K562 (cell line): ENCODE measurements at regions not wholly inside any gene's neighbourhood (a gene's known extent, or its start where the extent isn't known, plus 50 kb on each side); places are given as distances from the start of the nearest gene placed in this dataset.

Experiments
- ATAC-seq: fragments of 200-7000 bp; cut with Tn5 transposase; 3 replicates; pipeline ENCODE4 v1.9.1; 2020; ENCODE audit warnings: moderate library complexity
- BruUV-seq: library from RNA; stranded (reverse); fragments of 400-500 nt; replicated peaks from 2 replicates; lab custom pipeline; 2021; lab: Mats Ljungman, UMichigan
- CTCF ChIA-PET: fragments of 300-600 bp; formaldehyde crosslinking; extraction: SDS; loops from one replicate; lab custom pipeline; 2021; ENCODE audit warnings: low intra/inter-chr PET ratio; lab: Yijun Ruan, JAX
- POLR2A ChIA-PET: fragments of 300-600, 350-650 bp; sonication (Branson Sonifier 250); formaldehyde crosslinking; extraction: SDS; loops from one replicate; lab custom pipeline; 2021; ENCODE audit warnings: antibody characterized with exemption, inconsistent platforms; lab: Yijun Ruan, JAX
- DNase-seq, 4 experiments: peaks; one replicate each; pipeline versions ENCODE4 v3.0.0 to v3.0.0-alpha.2; 2011 to 2018; ENCODE audit warnings: low spot score in 3 of 4, mixed read lengths in 3 of 4; ENCODE audit errors: extremely low read depth in 1 of 4
- FAIRE-seq: peaks from 2 replicates; lab custom pipeline; 2011; peaks lifted over from hg19 to GRCh38; lab: Jason Lieb, UNC
- H2AFZ ChIP-seq: 2 replicates; pipeline ENCODE4 v1.6.0; 2011; ENCODE audit warnings: low read depth, low read length, control low read depth, inconsistent platforms
- H3K27ac ChIP-seq: fragments of 200-600 bp; 3 replicates; pipeline ENCODE4 v1.8.0; 2011; ENCODE audit warnings: low read depth, mild to moderate bottlenecking, control low read depth, inconsistent platforms, low read length, moderate library complexity, mixed read lengths; ENCODE audit errors: extremely low read depth
- H3K27me3 ChIP-seq, 2 experiments: fragments of 300-600 bp in 1 of 2; 2 replicates in 1 of 2; 3 replicates in 1 of 2; pipeline versions ENCODE4 v1.6.0 to v1.8.0; 2011; ENCODE audit warnings: inconsistent platforms in 2 of 2, low read length in 2 of 2, mild to moderate bottlenecking in 1 of 2, mixed read lengths in 1 of 2, moderate library complexity in 1 of 2; ENCODE audit not compliant: control insufficient read depth in 2 of 2, insufficient read depth in 2 of 2
- H3K36me3 ChIP-seq: fragments of 300-600 bp; 3 replicates; pipeline ENCODE4 v1.8.0; 2011; ENCODE audit warnings: mild to moderate bottlenecking, low read length, inconsistent platforms; ENCODE audit not compliant: control insufficient read depth, insufficient read depth
- H3K4me1 ChIP-seq, 2 experiments: fragments of 200-600 bp in 1 of 2; replicated peaks in 1 of 2; 2 replicates in 1 of 2; 3 replicates in 1 of 2; pipeline versions ENCODE4 v1.5.1 to v1.8.0; 2011; ENCODE audit warnings: inconsistent platforms in 2 of 2, low read length in 2 of 2, mild to moderate bottlenecking in 1 of 2, mixed read lengths in 1 of 2, moderate library complexity in 1 of 2; ENCODE audit not compliant: control insufficient read depth in 2 of 2, insufficient read depth in 2 of 2
- H3K4me2 ChIP-seq: 2 replicates; pipeline ENCODE4 v1.6.1; 2011; ENCODE audit warnings: low read length, control low read depth, inconsistent platforms, mixed read lengths; ENCODE audit not compliant: insufficient read depth
- H3K4me3 ChIP-seq: fragments of 200-600 bp; sonication (generic), shearing (Covaris generic); 2 replicates; pipeline ENCODE4 v1.5.1; 2016; ENCODE audit warnings: control low read depth, inconsistent platforms
- H3K79me2 ChIP-seq: fragments of 200-600 bp; 3 replicates; pipeline ENCODE4 v1.8.0; 2011; ENCODE audit warnings: low read length, inconsistent platforms; ENCODE audit not compliant: control insufficient read depth, insufficient read depth
- H3K9ac ChIP-seq, 2 experiments: 2 replicates each; pipeline versions ENCODE4 v1.6.0 to v1.6.1; 2011; ENCODE audit warnings: low read depth in 2 of 2, low read length in 2 of 2, control low read depth in 1 of 2, inconsistent platforms in 1 of 2, mild to moderate bottlenecking in 1 of 2, mixed read lengths in 1 of 2; ENCODE audit not compliant: insufficient read depth in 1 of 2
- H3K9me1 ChIP-seq: one replicate; pipeline ENCODE4 v1.6.0; 2011; ENCODE audit warnings: inconsistent platforms, mild to moderate bottlenecking, low read length, moderate library complexity; ENCODE audit not compliant: control insufficient read depth, insufficient read depth
- H3K9me3 ChIP-seq: replicated peaks from 2 replicates; pipeline ENCODE4 v1.5.1; 2011; ENCODE audit warnings: low read depth, low read length, inconsistent platforms; ENCODE audit not compliant: control insufficient read depth, insufficient read depth
- H4K20me1 ChIP-seq: replicated peaks from 2 replicates; pipeline ENCODE4 v1.6.1; 2011; ENCODE audit warnings: low read length, inconsistent platforms, mixed read lengths; ENCODE audit not compliant: control insufficient read depth, insufficient read depth
- ARHGAP35 ChIP-seq: fragments of 450-650 bp; IDR thresholded peaks from 2 replicates; pipeline ENCODE4 v1.6.1; 2018; ENCODE audit not compliant: partially characterized antibody
- GATAD2B ChIP-seq: fragments of 450-650 bp; IDR thresholded peaks from 2 replicates; pipeline ENCODE4 v1.6.1; 2017; ENCODE audit warnings: mild to moderate bottlenecking, borderline replicate concordance
- MITF ChIP-seq: IDR thresholded peaks from 2 replicates; pipeline ENCODE4 v1.6.1; 2014; ENCODE audit warnings: antibody characterized with exemption
- NCOA2 ChIP-seq, 2 experiments: fragments of 450-650 bp; IDR thresholded peaks; 2 replicates each; pipeline ENCODE4 v1.6.1; 2018; ENCODE audit warnings: mild to moderate bottlenecking in 2 of 2, moderate library complexity in 1 of 2; ENCODE audit not compliant: partially characterized antibody in 2 of 2
- SREBF1 ChIP-seq: fragments of 150-350 bp; IDR thresholded peaks from 2 replicates; pipeline ENCODE4 v1.6.1; 2014; ENCODE audit warnings: antibody characterized with exemption, low read depth, low read length, borderline replicate concordance
- TBL1XR1 ChIP-seq, 2 experiments: IDR thresholded peaks; 2 replicates each; pipeline ENCODE4 v1.6.1; 2012; ENCODE audit warnings: improper control_type of control experiment in 2 of 2, low read length in 2 of 2, mild to moderate bottlenecking in 1 of 2
- TCF7L2 ChIP-seq: fragments of 150-350 bp; IDR thresholded peaks from 2 replicates; pipeline ENCODE4 v1.6.1; 2016; ENCODE audit warnings: low read depth, mild to moderate bottlenecking, low read length, moderate library complexity
- ZBED1 ChIP-seq: IDR thresholded peaks from 2 replicates; pipeline ENCODE4 v1.6.1; 2014
- ZNF184 ChIP-seq: sonication (generic); formaldehyde crosslinking; IDR thresholded peaks from 2 replicates; pipeline ENCODE4 v1.5.0; 2020; ENCODE audit warnings: missing genetic modification reagents
- ZNF589 ChIP-seq: fragments of 200-800 bp; sonication (Bioruptor generic); IDR thresholded peaks from 2 replicates; pipeline ENCODE4 v1.6.1; 2016; ENCODE audit warnings: low read depth, missing genetic modification characterization, missing compliant biosample characterization
- whole genome bisulfite sequencing: fragments of 100-300 bp; shearing (Covaris generic); methylation state at CpG from one replicate; pipeline ENCODE4 v1.1.6; 2016; ENCODE audit warnings: low coverage, mixed read lengths; ENCODE audit not compliant: insufficient coverage; ENCODE audit errors: missing lambda C conversion rate; 5-methylcytosine and 5-hydroxymethylcytosine counted together
- in situ Hi-C: fragments of 300-500 bp; cut with MboI; formaldehyde crosslinking; loops from 4 replicates; pipeline ENCODE4 v1.15.0; 2018; ENCODE audit warnings: inconsistent platforms, mixed read lengths
- intact Hi-C: fragments of 100-400 bp; cut with micrococcal nuclease; formaldehyde crosslinking; loops from 2 replicates; pipeline ENCODE4 v1.14.2; 2022
- TF ChIP-seq, protein P1 (sequence below): fragments of 250-450 bp; sonication (Bioruptor Pico); IDR thresholded peaks from 2 replicates; pipeline ENCODE4 v1.4.0; 2020; ENCODE audit warnings: mild to moderate bottlenecking, moderate library complexity

GRCh38 chr13:31903111-31903815, 128.3 kb upstream of the FRY start (continued):
- TF ChIP-seq MITF, result no peak
- TF ChIP-seq GATAD2B, result no peak
- TF ChIP-seq ZNF184 (CRISPR knock-in tag), result no peak
- TF ChIP-seq ZNF589, result no peak
- no peak for TF ChIP-seq TBL1XR1 (IDR thresholded peaks at IDR 0.05; ENCODE audit: low read length in 2 of 2)
- no peak for TF ChIP-seq ZBED1
- TF ChIP-seq, all 486 proteins: peak for 0

DNA sequence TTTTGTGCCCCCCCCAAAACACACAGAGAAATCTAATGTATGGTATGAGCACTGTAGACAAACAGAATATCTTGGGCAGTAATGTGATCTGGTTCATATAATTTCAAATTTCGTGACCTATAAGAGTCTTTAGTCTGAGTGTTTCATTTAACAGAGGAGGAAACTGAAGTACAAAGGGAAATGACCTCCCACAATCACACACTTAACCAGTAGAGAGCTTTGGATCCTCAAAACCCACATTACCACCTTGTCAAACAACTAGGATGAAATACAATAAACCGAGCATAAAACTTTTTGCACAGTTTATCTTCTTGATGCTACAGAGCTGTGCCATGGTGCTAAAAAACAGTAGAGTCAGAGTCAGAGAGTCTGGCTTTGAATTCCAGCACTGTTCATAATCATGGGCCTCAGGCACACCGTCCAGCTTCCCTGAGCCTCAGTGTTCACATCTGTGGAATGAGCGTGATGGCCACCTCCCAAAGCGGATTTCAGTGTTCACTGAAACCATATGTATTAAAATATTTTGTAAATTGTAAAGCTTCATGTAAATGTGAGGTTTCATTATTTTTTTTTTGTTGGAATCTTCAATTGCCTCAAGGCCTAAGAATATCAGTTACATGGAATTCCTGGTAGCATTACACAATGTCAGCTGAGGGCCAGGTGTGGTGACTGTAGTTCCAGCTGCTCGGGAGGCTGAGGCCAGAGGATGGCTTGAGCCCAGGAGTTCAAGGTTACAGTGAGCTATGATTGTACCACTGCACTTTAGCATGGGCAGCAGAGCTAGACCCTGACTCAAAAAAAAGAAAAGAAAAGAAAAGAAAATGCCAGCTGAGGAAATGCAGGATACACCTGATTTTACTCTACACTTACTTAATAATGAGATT, 126.4 kb upstream of the FRY start:
- Histone ChIP-seq H3K79me2 (no peaks in the 10 kb centered on the region), H2AFZ (no peak overlapping the region), H3K4me1 (no peaks in the 10 kb centered on the region), H3K4me3 (no peak overlapping the region), H3K9me3 (no peaks in the 10 kb centered on the region), H3K27me3 (no peaks in the 10 kb centered on the region; a peak in 1 of 5 replicates), H3K9ac (no peak overlapping the region), H3K36me3 (no peaks in the 10 kb centered on the region), H3K9me1 (no peaks in the 10 kb centered on the region), H4K20me1 (no peaks in the 10 kb centered on the region), H3K4me2 (no peak overlapping the region), H3K27ac (no peak overlapping the region)
- CTCF ChIA-PET, result no interaction called here
- no peak for TF ChIP-seq NCOA2 (IDR thresholded peaks at IDR 0.05; ENCODE audit: partially characterized antibody in 2 of 2)
- no peak for TF ChIP-seq ARHGAP35
- no peak for TF ChIP-seq TCF7L2
- TF ChIP-seq SREBF1, result no peak
- TF ChIP-seq, protein P1, sequence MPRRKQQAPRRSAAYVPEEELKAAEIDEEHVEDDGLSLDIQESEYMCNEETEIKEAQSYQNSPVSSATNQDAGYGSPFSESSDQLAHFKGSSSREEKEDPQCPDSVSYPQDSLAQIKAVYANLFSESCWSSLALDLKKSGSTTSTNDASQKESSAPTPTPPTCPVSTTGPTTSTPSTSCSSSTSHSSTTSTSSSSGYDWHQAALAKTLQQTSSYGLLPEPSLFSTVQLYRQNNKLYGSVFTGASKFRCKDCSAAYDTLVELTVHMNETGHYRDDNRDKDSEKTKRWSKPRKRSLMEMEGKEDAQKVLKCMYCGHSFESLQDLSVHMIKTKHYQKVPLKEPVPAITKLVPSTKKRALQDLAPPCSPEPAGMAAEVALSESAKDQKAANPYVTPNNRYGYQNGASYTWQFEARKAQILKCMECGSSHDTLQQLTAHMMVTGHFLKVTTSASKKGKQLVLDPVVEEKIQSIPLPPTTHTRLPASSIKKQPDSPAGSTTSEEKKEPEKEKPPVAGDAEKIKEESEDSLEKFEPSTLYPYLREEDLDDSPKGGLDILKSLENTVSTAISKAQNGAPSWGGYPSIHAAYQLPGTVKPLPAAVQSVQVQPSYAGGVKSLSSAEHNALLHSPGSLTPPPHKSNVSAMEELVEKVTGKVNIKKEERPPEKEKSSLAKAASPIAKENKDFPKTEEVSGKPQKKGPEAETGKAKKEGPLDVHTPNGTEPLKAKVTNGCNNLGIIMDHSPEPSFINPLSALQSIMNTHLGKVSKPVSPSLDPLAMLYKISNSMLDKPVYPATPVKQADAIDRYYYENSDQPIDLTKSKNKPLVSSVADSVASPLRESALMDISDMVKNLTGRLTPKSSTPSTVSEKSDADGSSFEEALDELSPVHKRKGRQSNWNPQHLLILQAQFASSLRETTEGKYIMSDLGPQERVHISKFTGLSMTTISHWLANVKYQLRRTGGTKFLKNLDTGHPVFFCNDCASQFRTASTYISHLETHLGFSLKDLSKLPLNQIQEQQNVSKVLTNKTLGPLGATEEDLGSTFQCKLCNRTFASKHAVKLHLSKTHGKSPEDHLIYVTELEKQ, result no peak
- no TSS peak for BruUV-seq
- 0% methylated on average over 6 of the region's 6 CpGs for WGBS
- DNase-seq (no peak), ATAC-seq (no peak), FAIRE-seq (no peak)
- intact Hi-C loops (no loop called here), in situ Hi-C loops (loop anchor here (25.0 kb wide), 1 partner anchor 407 kb away; the partner anchor contains the start of genes BRCA2 and ZAR1L)
- POLR2A ChIA-PET, result interaction anchor here (1.3 kb wide), 1 partner anchor 9 kb away, joined by 3 read pairs; no protein-coding TSS in a partner anchor
